ENCODE measurements at regions not wholly inside any gene's neighbourhood (a gene's known extent, or its start where the extent isn't known, plus 50 kb on each side); places are given as distances from the start of the nearest gene placed in this dataset.

GRCh38 chr10:130764651-130765050 is 546.9 kb downstream of the TCERG1L start:
- TF ChIP-seq CTCF (IDR thresholded peaks at IDR 0.05) (no peak), POLR2A (IDR thresholded peaks at IDR 0.05) (no peak)
